TTC549 (cell line): ENCODE measurements at regions not wholly inside any gene's neighbourhood (a gene's known extent, or its start where the extent isn't known, plus 50 kb on each side); places are given as distances from the start of the nearest gene placed in this dataset.
"Not testable (repeated sequence)": the region's sequence is repeated elsewhere in the genome, so short reads cannot be mapped to it uniquely, and the experiment has no call there.

Source experiments
- FAIRE-seq: peaks from 2 replicates; lab custom pipeline; 2012; peaks lifted over from hg19 to GRCh38; lab: Jason Lieb, UNC

DNA sequence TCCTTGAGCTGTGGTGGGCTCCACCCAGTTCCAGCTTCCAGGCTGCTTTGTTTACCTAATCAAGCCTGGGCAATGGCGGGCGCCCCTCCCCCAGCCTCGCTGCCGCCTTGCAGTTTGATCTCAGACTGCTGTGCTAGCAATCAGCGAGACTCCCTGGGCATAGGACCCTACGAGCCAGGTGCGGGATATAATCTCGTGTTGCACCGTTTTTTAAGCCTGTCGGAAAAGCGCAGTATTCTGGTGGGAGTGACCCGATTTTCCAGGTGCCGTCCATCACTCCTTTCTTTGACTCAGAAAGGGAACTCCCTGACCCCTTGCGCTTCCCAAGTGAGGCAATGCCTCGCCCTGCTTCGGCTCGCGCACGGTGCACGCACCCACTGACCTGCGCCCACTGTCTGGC is 133.0 kb upstream of the TCF4 start:
- not testable (repeated sequence) for FAIRE-seq

DNA sequence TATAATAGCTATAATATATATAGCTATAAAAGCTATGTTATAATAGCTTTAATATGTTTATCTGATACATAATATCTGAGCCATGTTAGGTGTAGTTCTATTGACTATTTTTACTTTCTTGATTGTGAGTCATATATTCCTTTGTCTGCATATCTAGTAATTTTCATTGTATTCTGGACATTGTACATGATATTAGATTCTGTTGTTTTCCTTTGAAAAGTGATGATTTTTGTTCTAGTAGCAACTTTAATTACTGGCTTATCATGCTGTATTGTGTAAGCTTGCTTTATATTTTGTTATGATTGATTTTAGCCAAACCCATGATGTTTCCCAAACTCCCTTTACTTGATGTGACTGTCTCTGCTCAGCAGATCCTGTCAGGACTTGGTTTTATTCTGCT is 125.7 kb upstream of the TCF4 start:
- FAIRE-seq: no peak

DNA sequence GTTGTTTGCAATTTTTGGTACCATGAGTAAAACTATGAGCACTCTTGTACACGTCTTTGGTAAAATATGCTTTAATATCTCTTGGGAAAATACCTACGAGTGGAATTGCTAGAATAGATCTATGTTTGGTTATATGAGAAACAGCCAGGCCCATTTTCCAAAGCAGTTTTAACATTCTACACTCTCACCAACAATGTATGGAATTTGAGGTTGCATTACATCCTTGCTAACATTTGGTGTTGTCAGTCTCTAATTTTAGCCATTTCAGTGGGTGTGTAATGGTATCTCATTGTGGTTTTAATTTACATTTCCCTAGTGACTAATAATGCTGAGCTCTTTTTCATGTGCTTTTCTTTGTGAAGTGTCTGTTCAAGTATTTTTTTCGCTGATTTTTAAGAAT is 118.9 kb upstream of the TCF4 start:
- FAIRE-seq: no peak

DNA sequence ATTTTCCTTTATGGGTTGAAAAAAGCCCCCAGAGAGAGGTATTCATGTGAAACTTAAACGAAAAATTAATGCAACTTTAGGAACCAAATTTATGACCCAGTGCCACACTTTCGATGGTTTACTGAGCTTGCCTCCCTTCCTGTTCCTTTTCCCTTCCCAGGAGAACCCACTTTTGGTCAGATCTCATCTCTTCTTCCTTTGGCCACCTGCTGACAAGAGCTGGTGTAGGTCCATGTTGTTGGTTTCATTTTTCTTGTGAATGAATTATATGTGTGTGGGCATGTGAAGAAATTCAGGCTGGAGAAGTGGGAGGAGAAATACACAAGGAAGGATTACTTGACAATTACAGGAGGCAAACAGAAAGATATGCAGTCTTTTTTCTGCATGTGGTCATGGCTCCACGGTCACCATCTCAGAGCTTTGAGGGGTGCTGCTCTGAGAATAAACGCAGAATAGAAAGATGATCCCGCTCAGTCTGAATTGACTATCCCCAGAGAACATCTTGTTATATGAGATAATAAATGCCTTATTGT is 111.3 kb upstream of the TCF4 start:
- no peak for FAIRE-seq

DNA sequence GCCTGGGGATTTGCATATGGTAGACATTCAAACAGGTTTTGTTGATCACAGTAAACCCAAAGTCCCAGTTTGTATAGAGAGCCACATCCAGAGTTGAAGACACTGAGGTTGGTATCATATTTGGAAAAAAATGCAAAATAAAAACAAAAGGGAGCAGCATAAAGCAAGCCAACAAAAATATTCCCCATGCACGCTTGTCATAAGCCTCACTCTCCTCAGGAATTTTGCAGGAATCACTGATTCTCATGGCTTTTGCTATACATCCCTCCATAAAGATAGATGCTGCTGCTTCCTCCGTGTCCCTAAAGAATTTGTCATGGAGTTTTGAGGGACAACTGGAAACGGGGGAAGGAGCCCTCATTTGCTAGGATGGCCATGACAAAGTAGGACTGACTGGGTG is 108.8 kb upstream of the TCF4 start:
- no peak for FAIRE-seq

DNA sequence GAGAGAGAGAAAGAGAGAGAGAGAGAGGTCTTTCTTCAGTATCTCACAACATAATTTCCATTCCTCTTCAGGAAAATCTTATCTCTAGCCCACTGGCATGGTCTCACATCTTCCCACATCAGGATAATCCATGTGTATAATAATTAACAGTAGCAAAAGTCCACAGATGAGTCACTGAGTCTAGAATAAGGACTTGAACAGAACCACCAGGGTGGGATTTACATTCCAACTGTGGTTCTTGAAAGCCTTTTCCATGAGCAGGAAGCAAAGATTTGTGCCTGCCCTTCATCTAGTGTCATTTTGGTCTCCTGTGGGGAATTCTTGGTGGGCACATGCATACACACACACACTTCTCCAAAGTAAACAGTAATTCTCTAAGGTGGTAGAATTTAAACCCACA is 107.1 kb upstream of the TCF4 start:
- FAIRE-seq: no peak

GRCh38 chr18:55694291-55694690 is 106.3 kb upstream of the TCF4 start:
- no peak for FAIRE-seq

DNA sequence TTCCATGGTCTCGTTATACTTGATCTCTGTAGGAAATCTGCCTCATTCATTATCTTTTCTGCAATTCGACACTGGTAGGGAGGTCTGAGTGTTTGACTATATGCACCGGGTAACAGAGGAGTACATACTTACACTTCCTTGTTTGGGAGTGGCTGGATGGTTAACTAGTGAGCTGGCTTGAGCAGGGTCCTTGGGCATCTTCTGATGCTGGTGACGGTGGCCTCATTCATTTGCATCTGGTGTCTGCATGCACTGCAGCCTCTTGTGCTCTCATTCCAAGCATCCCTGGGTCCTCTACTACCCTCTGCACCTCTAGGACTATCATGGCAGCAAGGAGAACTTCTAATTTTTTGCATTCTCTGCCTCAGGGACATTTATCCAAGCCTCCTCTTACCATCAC is 100.0 kb upstream of the TCF4 start:
- FAIRE-seq: no peak

- no peak for FAIRE-seq
Measured at GRCh38 chr18:55687106-55687505, 99.1 kb upstream of the TCF4 start.

- no peak for FAIRE-seq
Measured at GRCh38 chr18:55685638-55686037, 97.6 kb upstream of the TCF4 start.

DNA sequence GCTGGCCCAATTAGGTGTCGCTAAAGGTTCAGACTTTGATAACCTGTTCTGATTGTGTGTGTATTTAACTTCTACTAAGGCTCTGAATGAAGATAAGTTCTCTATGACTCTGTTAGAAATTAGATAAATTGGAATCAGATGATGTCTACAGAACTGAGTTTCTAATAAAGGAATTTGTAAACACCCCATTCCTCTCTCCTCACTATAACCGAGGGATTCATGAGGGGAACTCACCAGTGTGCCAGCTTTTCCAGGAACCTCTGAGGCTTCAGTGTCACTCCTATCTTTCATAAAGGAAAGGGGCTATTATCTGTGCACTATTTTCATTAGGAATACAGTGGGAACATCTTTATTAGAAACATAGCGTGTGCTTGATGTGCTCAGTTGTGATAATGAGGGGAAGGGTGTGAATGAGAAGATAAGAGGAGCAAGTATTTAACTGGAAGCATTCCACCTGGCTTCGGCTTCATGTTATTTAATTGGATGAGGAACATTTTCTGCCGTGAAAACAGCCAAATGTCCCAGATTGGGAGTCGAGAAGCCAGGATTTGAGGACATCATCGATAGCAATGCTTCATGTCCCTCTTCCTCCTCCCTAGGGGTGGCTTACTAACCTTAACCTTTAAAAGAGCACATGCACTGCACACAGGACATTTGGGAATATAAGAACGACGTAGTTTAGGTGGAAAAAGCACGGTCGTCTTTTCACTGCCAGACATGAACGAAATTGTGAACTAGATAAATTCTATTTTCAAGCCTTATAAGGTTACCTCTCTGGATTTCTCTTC is 84.8 kb upstream of the TCF4 start:
- FAIRE-seq: no peak

DNA sequence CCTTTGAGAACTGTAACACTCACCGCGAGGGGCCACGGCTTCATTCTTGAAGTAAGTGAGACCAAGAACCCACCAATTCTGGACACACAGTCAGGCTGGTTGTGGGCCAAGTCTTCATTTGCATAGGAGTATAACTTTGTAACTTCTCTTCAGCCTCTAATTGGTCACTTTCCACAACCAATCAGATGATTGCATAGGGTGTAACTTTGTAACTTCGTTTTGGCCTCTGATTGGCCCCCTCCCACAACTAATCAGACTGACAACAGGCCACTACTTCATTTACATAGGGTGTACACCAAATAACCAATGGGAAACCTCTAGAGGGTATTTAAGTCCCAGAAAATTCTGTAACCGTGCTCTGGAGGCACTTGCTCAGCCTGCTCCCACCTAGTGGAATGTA is 77.5 kb upstream of the TCF4 start:
- no peak for FAIRE-seq

DNA sequence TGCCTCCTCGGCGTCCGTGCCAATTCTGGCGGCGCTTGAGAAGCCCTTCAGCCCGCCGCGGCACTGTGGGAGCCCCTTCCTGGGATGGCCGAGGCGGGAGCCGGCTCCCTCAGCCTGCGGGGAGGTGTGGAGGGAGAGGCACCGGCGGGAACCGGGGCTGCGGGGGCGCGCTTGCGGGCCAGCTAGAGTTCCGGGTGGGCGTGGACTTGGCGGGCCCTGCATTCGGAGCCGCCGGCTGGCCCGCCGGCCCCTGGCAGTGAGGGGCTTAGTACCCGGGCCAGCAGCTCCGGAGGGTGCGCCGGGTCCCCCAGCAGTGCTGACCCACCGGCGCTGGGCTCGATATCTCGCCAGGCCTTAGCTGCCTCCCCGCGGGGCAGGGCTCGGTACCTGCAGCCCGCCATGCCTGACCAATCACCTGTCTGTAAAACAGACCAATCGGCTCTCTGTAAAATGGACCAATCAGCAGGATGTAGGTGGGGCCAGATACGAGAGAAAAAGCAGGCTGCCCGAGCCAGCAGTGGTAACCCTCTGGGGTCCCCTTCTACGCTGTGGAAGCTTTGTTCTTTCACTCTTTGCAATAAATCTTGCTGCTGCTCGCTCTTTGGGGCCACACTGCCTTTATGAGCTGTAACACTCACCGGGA is 76.9 kb upstream of the TCF4 start:
- not testable (repeated sequence) for FAIRE-seq

DNA sequence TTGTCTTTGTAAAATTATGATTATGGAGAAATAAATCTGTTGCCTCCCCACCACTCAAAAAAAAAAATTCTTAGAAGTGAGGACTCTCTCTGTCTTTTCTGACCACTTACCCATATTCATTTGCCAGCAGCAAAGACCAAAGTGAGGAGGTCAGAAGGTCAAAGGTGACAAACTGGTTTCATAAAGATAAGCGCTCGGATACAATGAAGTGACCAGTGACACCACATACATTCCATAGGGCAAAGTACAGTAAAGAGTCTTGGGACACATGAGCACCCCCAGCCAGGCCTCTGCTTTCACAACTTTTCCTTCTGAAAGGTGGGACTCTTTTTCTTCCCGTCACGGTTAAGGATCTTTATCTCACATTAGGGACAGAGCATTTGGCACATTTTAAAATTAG is 75.9 kb upstream of the TCF4 start:
- no peak for FAIRE-seq

DNA sequence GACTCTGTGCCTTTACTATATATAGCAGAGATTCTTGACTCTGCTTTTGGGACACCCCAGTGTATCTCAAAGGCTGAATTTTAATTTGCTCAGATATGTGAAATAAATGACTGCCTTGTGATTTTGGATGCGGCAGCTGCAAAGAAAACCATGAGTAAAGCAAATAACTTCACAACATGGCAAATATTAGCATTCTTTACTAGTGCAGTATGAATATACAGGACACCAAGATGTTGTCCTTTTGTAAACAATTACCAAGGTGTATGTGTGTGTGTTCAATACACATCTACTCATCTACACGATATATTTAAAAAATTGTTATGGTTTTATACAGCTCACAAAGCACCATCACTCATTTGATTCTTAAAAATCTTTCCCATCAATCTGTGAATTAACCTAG is 70.6 kb upstream of the TCF4 start:
- FAIRE-seq: no peak

- FAIRE-seq: no peak
Measured at GRCh38 chr18:55657572-55658331, 69.8 kb upstream of the TCF4 start.

DNA sequence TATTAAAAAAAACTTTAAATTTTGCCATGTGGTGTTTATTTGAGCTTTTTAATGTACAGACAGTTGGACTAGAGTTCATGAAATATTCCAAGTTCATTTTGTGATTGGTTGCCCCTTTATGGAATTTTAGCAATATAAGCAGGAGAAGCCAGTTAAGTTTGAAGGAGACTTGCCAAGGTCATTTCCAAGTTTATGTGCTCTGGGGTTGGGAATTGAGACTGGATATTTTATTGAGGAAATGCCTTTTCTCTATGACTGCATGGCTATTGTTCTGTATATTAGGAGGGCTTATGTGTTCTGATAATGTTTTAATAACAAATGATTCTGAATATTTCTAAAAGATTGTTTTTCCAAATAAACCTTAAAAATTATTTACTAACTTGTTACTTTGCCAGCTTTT is 67.0 kb upstream of the TCF4 start:
- FAIRE-seq: no peak

GRCh38 chr18:55651236-55651635 is 63.2 kb upstream of the TCF4 start:
- no peak for FAIRE-seq

- no peak for FAIRE-seq
Measured at GRCh38 chr18:55650363-55650870, 62.4 kb upstream of the TCF4 start.

DNA sequence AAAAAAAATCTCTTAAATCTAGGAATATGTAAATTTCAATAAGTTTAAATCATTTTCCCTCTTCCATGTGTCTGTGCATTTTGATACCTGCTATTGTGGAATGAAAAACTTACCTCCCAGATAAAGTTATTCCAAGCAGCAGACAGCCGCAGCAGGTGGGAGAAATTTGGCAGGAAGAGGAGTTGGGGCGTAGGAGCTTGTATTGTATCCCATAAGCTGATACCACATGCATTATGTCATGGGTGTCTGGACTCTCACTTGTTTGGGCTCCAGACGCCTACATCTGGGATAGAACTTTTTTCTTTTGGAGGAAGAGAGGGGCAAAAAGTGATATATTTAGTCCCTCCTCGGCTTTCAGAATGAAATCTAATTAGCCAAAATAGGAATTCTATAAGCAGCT is 59.3 kb upstream of the TCF4 start:
- no peak for FAIRE-seq

GRCh38 chr18:55642191-55642590 is 54.2 kb upstream of the TCF4 start:
- no peak for FAIRE-seq

GRCh38 chr18:55641486-55641885 is 53.5 kb upstream of the TCF4 start:
- FAIRE-seq: no peak
